ENCODE measurements at regions not wholly inside any gene's neighbourhood (a gene's known extent, or its start where the extent isn't known, plus 50 kb on each side); places are given as distances from the start of the nearest gene placed in this dataset.

- DNase-seq: no peak
- no peak for ATAC-seq (ENCODE audit: low FRiP score in 2 of 2)
- no peak for TF ChIP-seq CTCF (IDR thresholded peaks at IDR 0.05)
- no peaks in the 10 kb centered on the region for H3K27me3 ChIP-seq
- H3K9me3 ChIP-seq: no peaks in the 10 kb centered on the region
- H3K4me1 ChIP-seq: no peaks in the 10 kb centered on the region
- H3K4me3 ChIP-seq: no peak overlapping the region
- no peak overlapping the region for H3K27ac ChIP-seq
- no peaks in the 10 kb centered on the region for H3K36me3 ChIP-seq
Measured at GRCh38 chr3:181362378-181362777, 349.3 kb upstream of the SOX2 start.

- DNase-seq: no peak
- TF ChIP-seq CTCF (IDR thresholded peaks at IDR 0.05) (no peak), EP300 (IDR thresholded peaks at IDR 0.05) (no peak)
- Histone ChIP-seq H3K9me3 (no peaks in the 10 kb centered on the region), H3K4me3 (no peak overlapping the region), H3K4me1 (no peaks in the 10 kb centered on the region), H3K27me3 (no peaks in the 10 kb centered on the region), H3K27ac (no peak overlapping the region), H3K36me3 (no peaks in the 10 kb centered on the region)
- ATAC-seq (ENCODE audit: low FRiP score in 2 of 2): no peak
- 91 to 94% methylated on average over 3 of the region's 3 CpGs for WGBS, 2 donors
Measured at GRCh38 chr3:181358562-181358961, 353.2 kb upstream of the SOX2 start.

GRCh38 chr3:181358060-181358459, 353.7 kb upstream of the SOX2 start:
- DNase-seq (no peak), ATAC-seq (ENCODE audit: low FRiP score in 2 of 2) (no peak)
- 21 to 32% methylated on average over 1 of the region's 1 CpG for WGBS, 2 donors
- Histone ChIP-seq H3K4me3 (no peak overlapping the region), H3K27me3 (no peaks in the 10 kb centered on the region), H3K27ac (no peak overlapping the region), H3K4me1 (no peaks in the 10 kb centered on the region), H3K36me3 (no peaks in the 10 kb centered on the region), H3K9me3 (no peaks in the 10 kb centered on the region)
- TF ChIP-seq EP300 (IDR thresholded peaks at IDR 0.05) (no peak), POLR2A (IDR thresholded peaks at IDR 0.05) (no peak), CTCF (IDR thresholded peaks at IDR 0.05) (no peak), POLR2AphosphoS5 (IDR thresholded peaks at IDR 0.05) (no peak)

GRCh38 chr3:181354140-181354539, 357.6 kb upstream of the SOX2 start:
- no peak for DNase-seq
- no peaks in the 10 kb centered on the region for H3K27me3 ChIP-seq
- H3K9me3 ChIP-seq: no peaks in the 10 kb centered on the region
- H3K4me3 ChIP-seq: no peak overlapping the region
- no peaks in the 10 kb centered on the region for H3K4me1 ChIP-seq
- TF ChIP-seq CTCF (IDR thresholded peaks at IDR 0.05) (no peak), POLR2A (IDR thresholded peaks at IDR 0.05) (no peak), POLR2AphosphoS5 (IDR thresholded peaks at IDR 0.05) (no peak), EP300 (IDR thresholded peaks at IDR 0.05) (no peak)
- no peak for ATAC-seq (ENCODE audit: low FRiP score in 2 of 2)
- no peak overlapping the region for H3K27ac ChIP-seq
- no peaks in the 10 kb centered on the region for H3K36me3 ChIP-seq

GRCh38 chr3:181344331-181344730, 354.8 kb upstream of the DNAJC19 start:
- Histone ChIP-seq H3K4me1 (no peaks in the 10 kb centered on the region), H3K4me3 (no peak overlapping the region), H3K36me3 (no peaks in the 10 kb centered on the region), H3K27me3 (no peaks in the 10 kb centered on the region), H3K9me3 (no peaks in the 10 kb centered on the region), H3K27ac (no peak overlapping the region)
- DNase-seq (no peak), ATAC-seq (ENCODE audit: low FRiP score in 2 of 2) (no peak)
- WGBS, 2 donors: 73 to 81% methylated on average over 5 of the region's 5 CpGs
- TF ChIP-seq CTCF (IDR thresholded peaks at IDR 0.05) (no peak), POLR2A (IDR thresholded peaks at IDR 0.05) (no peak), EP300 (IDR thresholded peaks at IDR 0.05) (no peak), POLR2AphosphoS5 (IDR thresholded peaks at IDR 0.05) (no peak)

Data from upper lobe of left lung (tissue), 6 donors.